ENCODE measurements at regions not wholly inside any gene's neighbourhood (a gene's known extent, or its start where the extent isn't known, plus 50 kb on each side); places are given as distances from the start of the nearest gene placed in this dataset.

DNA sequence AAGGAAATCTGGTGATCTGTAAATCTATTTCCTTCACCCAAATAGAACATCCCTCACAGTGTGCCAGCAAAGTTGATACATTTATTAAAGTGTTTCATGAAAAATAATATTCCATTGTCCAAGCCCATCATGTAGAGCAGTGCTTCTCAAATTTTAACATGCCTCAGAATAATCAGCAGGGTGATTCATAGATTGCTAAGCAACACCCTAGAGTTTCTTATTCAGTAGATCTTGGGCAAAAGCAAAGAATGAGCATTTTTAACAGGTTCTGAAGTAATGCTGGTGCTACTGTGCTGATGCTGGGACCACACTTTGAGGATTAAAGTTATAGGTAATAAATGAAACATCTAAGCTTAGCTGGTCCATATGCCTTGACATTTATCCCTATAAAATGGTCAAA, 210.5 kb downstream of the ZIC4 start:
- DNase-seq (ENCODE audit: low read depth) = no peak
- in situ Hi-C loops (cut with HindIII; ENCODE audit: low sequenced_read_pairs) = no loop called here
- H3K4me3 ChIP-seq (ENCODE audit: low read depth, low read length) = no peak overlapping the region
- TF ChIP-seq, protein P1, sequence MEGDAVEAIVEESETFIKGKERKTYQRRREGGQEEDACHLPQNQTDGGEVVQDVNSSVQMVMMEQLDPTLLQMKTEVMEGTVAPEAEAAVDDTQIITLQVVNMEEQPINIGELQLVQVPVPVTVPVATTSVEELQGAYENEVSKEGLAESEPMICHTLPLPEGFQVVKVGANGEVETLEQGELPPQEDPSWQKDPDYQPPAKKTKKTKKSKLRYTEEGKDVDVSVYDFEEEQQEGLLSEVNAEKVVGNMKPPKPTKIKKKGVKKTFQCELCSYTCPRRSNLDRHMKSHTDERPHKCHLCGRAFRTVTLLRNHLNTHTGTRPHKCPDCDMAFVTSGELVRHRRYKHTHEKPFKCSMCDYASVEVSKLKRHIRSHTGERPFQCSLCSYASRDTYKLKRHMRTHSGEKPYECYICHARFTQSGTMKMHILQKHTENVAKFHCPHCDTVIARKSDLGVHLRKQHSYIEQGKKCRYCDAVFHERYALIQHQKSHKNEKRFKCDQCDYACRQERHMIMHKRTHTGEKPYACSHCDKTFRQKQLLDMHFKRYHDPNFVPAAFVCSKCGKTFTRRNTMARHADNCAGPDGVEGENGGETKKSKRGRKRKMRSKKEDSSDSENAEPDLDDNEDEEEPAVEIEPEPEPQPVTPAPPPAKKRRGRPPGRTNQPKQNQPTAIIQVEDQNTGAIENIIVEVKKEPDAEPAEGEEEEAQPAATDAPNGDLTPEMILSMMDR (IDR thresholded peaks at IDR 0.05; ENCODE audit: low read depth, low read length, missing control alignments) = no peak

DNA sequence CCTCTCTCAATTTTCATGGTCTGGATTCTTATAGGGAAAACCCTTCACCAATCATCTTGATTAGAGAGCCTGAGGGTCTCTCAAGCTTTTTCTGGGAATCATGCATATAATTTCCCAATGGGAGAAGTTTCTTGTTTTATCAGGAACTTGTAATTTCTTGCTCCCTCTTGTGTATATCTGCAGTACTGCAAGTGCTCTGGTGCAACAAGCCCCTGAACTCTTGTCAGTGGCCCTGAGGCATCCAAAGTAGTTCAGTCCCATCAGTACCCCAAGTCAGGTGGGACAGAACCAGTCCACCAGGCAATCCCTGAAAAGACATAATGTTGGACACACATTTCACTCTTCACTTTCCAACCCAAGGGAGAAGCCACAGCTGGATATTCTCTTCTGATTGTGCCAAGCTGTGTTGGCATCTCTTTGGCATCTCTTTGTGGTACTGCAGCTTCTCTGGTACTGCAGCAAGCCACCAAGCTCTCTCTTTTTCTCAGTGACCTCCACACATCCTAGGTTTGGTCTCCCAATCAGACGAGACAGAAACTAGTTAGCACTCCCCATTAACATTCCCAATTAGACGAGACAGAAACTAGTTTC, 214.5 kb downstream of the ZIC4 start:
- TF ChIP-seq, protein P1 (IDR thresholded peaks at IDR 0.05; ENCODE audit: low read depth, low read length, missing control alignments) = peak; percentile 79
- H3K4me3 ChIP-seq (ENCODE audit: low read depth, low read length) = no peak overlapping the region
- peak; percentile 68 for DNase-seq (ENCODE audit: low read depth)
- in situ Hi-C loops (cut with HindIII; ENCODE audit: low sequenced_read_pairs) = no loop called here

DNA sequence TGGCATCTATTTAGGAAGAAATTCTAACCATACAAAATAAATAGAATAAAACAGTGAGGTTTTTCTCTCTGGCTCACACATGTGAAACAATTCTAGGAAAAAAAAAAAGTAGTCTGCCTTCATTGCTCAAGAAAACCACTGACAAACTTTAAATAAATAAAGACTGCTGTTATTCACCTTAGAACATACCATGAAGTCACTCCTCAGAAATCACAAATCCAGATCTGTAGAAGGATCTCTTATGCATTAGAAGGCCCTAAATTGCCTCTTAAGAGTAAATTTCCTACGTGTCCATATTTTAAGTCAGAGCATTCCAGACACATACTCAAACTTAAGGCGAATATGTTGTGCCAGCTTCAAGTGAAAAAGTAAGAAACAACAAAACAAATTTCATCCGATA, 217.3 kb downstream of the ZIC4 start:
- TF ChIP-seq, protein P1 (IDR thresholded peaks at IDR 0.05; ENCODE audit: low read depth, low read length, missing control alignments) = no peak
- no peak overlapping the region for H3K4me3 ChIP-seq (ENCODE audit: low read depth, low read length)
- in situ Hi-C loops (cut with HindIII; ENCODE audit: low sequenced_read_pairs) = no loop called here
- DNase-seq (ENCODE audit: low read depth) = no peak

DNA sequence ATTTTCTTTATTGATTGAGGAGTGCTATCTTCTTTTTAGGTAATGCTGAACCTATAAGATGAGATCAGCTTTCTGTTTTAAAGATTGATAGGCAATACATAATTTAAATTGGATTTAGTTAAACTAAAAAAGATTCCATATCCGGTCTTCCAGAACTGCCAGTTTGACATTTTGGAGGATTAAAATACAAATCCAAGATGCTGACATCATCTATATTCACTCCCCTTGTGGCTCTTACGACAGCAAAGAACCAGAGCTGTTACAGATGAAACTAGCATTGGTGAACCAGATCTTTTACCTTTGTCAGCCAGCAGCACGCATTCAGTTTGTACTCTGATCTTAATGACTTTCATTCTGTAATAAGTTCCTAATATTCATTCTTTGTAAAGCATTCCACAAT, 218.7 kb downstream of the ZIC4 start:
- in situ Hi-C loops (cut with HindIII; ENCODE audit: low sequenced_read_pairs) = no loop called here
- H3K4me3 ChIP-seq (ENCODE audit: low read depth, low read length) = no peak overlapping the region
- TF ChIP-seq, protein P1 (IDR thresholded peaks at IDR 0.05; ENCODE audit: low read depth, low read length, missing control alignments) = no peak
- DNase-seq (ENCODE audit: low read depth) = no peak

DNA sequence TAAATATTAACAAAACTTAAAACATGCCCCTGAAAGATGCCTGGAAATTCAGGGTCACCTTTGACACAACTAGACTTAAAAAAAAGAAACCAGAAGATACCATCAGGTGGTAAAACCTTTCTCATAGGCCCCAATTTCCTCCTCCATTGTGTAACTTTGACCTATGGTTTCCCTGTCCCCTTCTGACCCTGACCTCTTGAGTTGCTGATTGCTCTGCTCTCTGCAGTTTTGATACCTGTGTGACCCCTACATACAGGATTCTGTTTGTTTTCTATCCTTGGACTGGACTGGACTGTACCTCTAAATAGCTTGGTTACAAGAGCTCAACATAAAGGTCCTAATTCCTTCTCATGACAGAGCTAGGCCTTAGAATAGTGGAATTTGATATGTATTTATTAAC, 220.6 kb downstream of the ZIC4 start:
- in situ Hi-C loops (cut with HindIII; ENCODE audit: low sequenced_read_pairs) = no loop called here
- TF ChIP-seq, protein P1 (IDR thresholded peaks at IDR 0.05; ENCODE audit: low read depth, low read length, missing control alignments) = no peak
- DNase-seq (ENCODE audit: low read depth) = no peak
- H3K4me3 ChIP-seq (ENCODE audit: low read depth, low read length) = no peak overlapping the region

DNA sequence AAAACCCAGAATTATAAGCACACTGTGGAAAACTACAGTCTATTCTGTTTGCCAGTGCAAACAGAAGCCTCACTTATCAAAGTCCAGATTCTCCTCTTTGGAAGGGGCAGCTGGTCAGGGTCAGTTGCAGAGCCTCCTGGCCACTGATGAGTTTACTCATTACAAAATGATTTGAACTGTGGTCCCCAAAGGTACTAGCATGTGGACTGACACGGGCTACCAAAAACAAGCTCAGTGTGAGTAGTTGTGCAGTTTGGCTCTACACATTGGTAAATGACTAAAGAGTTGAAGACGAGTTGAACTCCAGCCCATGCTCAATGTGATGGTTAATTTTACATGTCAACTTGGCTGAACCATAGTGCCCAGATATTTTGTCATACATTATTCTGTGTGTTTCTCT, 221.5 kb downstream of the ZIC4 start:
- no peak overlapping the region for H3K4me3 ChIP-seq (ENCODE audit: low read depth, low read length)
- TF ChIP-seq, protein P1 (IDR thresholded peaks at IDR 0.05; ENCODE audit: low read depth, low read length, missing control alignments) = no peak
- in situ Hi-C loops (cut with HindIII; ENCODE audit: low sequenced_read_pairs) = no loop called here
- no peak for DNase-seq (ENCODE audit: low read depth)
